ENCODE measurements at regions not wholly inside any gene's neighbourhood (a gene's known extent, or its start where the extent isn't known, plus 50 kb on each side); places are given as distances from the start of the nearest gene placed in this dataset.

DNA sequence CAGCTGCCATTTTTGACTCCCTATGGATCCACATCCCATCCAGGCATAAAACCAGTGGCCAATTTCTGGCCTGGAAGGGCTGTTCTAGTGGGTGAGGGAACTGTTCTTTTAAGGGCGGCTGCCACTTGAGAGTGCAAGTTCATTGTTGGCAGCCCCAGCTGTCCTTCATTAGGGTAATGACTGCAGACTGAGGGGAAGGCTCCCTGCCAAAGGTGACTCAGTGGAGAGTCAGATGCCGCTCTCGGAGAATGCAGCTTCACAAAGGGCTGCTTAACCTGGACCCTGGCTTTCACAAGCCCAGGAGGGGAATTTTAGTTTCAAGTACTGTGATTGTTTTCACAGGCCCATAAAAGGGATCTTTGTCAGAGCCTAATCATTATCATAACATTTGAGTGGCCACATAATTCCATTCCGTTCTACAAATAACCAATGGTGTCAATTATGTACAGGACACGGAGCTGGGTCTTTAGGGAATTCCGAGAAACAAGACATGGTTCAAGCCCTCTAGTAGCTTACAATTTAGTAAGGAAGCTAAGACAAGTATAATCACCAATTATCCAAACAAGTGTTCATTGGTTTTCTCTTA is 235.7 kb downstream of the CDCA7 start:
- DNase-seq (ENCODE audit: low read depth), result peak; percentile 99

DNA sequence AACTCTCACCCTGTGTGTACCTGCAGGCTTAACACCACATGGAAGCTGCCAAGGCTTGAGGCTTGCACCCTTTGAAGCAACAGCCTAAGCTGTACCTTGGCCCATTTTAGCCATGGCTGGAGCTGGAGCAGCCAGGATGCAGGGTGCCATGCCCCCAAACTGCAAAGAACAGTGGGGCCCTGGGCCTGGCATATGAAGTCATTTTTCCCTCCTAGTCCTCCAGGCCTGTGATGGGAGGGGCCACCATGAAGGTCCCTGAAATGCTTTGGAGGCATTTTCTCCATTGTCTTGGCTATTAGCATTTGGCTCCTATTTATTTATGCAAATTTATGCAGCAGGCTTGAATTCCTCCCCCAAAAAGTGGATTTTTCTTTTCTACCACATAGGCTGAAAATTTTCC is 238.4 kb downstream of the CDCA7 start:
- DNase-seq (ENCODE audit: low read depth), result no peak

DNA sequence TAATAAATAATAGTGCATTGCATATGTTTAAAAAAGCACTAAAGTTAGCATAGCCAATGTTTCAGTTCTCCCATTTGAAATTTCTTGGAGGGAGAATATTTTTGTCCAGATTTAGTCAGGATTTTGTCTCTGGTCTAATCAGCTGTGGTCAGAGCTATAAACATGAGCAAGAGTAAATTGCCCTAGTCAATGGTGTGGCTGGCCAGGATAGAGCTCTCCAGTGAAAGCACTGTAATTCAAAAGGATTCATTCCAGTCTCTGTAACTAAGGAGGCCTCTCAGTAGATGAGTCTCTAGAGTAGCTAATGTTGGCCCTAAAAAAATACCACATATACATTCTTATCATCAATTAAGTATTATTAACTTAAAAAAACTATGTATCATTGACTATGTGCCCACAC is 241.6 kb downstream of the CDCA7 start:
- DNase-seq (ENCODE audit: low read depth), result peak; percentile 31

DNA sequence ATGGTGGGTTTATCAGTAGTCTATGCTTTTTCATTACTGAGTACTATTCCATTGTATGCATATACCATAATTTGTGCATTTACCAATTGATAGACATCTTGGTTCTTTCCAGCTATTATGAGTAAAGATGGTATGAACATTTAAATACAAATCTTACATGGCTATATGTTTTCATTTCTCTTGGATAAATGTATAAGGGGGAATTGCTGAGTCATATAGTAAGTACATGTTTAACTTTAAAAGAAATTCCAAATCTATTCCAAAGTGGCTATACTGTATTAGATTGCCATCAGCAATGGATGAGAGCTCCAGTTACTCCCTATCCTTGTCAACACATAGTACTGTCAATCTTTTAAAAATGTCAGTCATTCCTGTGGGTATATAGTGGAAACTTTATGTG is 243.9 kb downstream of the CDCA7 start:
- no peak for DNase-seq (ENCODE audit: low read depth)

DNA sequence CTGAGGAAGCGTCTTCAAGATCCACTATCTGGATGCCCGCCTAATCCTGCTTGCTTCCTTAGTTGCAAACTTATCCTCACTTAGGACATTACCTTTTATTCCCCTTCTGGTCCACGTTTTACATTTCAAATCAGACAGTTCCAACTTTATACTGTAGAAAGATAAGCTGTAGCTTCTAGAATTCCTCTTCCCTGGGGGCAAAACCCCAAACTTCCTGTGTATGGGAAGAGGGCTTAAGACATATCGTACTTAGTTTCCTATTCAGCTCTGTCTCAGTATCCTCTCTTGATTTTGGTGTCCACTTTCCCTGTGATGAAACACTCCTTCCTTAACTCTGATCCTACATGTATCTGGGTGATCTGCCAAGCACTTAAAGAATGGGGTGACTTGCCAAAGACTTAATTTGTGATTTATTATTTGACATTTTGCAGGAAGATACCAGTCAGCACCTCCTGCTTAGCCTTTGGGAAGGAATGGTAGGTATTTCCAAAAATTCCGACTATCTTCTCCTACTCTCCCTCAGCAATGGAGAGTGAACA is 245.2 kb downstream of the CDCA7 start:
- DNase-seq (ENCODE audit: low read depth), result peak; percentile 50

DNA sequence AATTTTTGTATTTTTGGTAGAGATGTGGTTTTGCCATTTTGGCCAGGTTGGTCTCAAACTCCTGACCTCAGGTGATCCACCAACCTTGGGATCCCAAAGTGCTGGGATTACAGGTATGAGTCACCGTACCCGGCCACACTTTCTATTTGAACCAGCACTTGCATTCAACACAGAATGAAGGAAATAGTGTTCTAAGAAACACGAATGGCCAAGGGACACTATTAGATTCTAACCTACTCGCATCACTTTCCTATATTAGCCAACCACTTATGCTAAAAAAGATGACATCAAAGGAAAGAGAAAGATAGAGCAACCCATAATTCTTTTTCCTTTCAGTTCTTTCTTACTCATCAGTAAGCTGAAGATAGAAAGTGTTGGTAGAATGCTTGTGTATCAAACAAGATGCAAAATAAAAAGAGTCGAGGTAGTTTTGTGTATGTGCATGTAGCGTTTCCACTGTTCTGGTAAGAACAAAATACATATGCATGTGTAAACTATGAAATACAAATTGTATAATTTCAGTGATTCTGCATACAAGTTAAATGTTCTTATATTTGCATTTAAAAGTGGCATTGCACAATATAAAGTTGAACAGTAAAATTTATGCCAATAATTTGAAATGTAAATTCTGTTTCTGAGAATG is 247.6 kb downstream of the CDCA7 start:
- DNase-seq (ENCODE audit: low read depth), result no peak

DNA sequence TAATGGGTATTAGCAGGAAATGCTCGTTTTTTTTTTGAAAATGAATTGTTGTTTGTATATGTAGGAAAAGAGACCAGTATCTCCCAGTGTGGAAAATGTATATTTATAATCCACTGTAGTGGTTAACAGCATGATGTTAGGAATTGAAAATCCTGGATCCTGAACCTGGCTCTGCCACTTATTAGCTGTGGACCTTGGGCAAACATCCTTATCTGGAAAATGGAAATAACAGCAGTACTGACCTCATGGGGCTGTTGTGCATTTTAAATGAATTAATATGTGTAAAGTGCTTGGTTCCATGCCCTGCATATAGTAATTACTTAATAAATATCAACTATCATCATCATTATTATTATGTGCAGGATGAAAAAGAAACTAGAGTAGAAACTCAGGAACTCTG is 251.3 kb downstream of the CDCA7 start:
- DNase-seq (ENCODE audit: low read depth), result no peak

DNA sequence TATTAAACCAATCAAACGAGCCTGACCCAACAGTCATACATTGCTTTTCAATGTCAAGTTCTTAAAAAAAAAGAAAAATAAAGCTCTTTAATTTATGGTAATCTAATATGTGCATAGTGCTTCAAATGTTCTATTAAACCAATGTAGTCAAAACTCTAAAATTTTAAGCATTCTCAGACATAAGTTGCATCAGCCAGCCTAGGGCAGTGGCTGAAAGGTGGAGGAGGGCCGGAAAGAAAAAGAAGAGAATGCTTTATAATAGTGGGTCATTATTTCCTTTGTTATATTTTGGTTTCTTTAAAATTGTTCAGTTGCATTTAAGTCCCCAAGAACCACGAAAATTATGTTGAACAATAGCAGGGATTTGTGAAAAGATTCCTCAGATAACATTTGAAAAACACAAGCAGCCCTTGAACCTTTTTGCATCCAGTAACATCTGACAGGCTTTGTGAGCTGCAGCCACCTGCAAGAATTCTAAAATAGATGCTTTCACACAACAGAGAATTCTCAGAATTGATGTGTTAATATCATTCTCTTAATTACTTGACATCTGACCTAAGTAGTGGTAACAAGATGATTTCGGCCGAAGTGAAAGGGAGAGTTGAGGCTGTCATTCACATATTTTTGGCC is 252.1 kb downstream of the CDCA7 start:
- DNase-seq (ENCODE audit: low read depth), result no peak

DNA sequence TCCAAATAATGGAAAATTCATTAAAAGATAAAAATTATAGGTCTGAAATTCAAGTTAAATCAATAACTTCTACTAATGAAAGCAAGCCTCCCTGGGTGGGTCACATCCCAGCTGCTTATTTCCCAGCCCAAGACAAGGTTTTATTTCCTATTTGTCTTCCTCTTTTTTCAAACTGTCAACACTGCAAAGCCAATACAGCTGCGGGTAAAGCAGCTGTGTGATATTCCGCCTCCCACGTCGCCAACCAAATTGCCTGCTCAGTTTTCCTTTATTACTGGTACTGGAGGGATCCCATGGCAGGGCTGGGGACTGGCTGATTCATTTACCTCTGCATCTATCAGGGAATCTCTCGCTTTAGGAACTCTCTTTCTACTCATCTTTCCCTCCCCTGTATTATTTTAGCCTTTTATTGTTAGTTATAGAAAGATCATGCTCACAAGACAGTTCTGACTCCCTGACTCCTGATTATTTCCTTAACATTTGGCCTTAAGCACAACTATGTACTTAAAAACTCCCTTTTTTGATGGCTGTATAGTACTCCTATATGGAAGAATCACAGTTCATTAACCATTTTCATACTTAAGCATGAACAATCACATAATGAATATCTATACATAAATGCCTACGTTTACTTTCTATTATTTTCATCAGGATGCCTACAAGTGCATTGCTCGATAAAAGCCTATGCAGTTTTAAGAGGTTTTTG is 253.1 kb downstream of the CDCA7 start:
- no peak for DNase-seq (ENCODE audit: low read depth)

DNA sequence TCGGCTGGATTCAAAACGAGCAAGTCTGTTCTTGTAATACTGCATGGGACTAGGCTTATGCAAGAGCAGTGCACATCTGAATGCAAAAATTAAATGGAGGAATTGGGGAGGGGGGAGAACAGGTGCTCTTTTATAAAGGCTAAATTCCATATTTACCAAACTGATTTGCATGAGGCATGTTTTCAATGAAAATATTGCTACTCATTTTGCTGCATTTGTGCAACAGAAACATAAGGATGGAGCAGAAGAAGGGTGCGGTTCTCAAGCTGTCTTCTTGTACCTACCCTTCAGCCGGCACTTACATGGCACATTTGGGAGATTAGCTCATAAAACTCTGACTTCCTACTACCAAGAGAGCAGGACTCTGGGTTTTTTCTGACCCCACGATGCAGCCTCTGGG is 256.4 kb downstream of the CDCA7 start:
- DNase-seq (ENCODE audit: low read depth), result no peak

DNA sequence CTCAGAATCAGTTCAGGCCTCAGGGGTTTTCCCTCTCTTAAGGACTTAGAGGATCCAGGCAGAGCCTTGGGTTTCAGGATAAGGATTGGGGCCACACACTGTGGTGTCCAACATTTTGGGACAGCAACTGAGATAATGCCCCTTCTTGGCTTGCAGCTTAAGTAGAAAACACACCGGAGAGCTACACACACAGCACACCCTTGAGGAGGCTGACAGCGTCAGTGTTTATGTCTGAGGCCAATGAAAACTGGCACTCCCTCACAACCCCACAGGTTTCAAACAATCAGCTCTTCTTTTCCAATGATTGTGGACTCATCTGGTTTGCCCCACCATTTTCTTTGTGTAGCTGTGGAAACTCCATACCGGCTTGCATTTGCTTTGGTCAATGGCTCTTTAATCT is 257.7 kb downstream of the CDCA7 start:
- no peak for DNase-seq (ENCODE audit: low read depth)

DNA sequence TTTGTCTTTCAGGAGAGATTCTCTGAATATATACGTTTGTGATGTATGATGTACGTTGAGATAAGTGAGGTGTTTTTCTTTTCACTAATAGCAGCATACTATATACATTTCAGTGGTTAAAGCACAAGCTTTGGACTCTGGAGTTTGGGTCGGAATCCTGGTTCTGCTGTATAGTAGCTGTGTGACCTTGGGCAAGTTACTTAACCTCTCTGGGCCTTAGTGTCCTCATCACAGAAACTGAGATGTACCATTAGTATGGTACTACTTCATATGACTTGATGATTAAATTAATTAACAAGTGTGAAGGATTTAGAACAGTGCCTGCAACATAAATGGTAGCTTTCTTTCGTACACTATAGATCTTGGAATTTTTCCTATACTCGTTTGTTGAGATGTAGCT is 258.7 kb downstream of the CDCA7 start:
- DNase-seq (ENCODE audit: low read depth), result no peak

DNA sequence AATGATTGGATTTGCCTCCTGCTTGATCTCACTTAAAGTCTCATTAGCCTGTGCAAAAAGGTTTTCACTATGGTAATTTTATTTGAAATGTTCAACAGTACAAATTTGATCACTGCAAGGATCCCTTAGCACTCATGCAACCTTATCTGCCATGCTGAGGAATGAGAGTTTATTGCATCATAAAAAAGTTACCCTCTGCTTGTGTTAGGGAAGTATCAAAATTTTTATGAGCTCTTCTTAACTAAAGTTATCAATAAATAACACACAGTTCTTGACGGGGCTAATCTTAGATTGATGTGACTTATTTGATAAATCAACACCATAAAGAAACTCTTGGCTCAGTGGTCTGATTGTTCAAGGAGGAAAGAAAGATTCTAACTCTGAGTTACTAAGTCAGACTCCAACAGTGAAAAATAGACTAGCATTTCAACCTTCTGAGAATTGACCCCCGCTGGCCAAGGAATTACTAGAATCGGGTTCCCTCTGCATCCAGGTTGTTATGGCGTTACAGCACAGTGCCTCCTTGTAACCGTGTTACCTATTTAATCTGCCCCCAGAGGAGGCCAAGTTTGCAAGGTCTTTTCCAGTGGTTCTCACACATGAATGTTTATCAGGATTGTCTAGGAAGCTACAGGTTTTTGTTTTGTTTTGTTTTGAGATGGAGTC is 259.7 kb downstream of the CDCA7 start:
- no peak for DNase-seq (ENCODE audit: low read depth)

DNA sequence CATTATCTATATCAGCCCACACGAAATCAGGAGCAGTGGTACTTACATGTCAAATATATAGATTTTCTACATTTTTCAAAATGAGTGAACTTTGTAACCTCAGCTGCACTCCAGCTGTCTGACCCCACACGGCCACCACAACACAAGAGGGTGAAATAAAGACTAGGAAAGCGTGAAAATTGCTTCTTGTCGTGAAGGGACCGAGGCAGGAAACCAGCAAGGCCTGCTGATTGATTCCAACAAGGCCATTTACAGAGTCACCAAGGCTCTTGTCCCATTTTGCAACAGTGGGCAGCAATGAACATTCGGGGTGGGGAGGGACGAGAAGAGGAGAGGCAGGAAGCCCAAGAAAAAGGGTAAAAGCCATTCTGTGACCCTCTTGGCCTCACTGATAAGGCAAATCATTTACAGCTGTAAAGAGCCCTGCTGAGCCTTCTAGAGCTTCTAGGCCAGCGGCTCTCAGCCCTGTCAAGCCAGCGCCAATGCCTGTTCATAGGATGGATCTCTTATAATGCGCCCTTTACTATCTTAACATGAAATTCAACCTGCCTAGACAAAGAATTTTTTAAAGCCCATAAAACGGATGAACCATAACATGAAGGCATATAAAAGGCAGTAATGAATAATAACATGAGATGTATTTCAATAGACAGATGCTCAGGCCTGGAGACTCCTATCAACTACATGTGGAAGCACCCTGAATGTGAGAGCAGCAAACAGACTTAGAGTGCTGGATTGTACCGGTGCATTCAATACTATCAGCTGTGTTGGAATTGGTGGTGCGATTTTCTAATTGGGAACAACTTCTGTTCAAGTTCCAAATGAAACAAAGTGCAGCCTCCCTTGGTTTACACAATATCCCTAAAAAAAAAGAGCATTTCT is 269.0 kb downstream of the CDCA7 start:
- DNase-seq (ENCODE audit: low read depth), result no peak

DNA sequence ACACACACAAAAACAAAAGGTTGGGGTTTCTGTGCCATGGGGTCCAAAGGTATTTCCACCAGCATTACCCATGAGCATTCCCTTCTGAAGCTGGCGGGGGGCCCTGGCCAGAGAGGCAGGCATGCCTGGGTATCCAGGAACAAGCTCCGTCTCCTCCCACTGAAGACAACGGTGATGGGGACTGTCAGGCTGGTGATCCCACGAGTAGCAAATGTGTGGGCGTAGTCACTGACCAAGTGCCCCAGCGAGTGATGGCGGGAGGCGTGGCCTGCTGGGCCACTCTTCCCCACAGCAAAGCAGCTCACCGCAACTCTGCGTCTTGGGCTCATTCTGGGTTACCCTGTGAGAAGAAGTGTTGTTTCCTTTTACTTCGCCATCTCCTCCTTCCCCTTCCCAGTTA is 270.6 kb downstream of the CDCA7 start:
- DNase-seq (ENCODE audit: low read depth), result no peak

DNA sequence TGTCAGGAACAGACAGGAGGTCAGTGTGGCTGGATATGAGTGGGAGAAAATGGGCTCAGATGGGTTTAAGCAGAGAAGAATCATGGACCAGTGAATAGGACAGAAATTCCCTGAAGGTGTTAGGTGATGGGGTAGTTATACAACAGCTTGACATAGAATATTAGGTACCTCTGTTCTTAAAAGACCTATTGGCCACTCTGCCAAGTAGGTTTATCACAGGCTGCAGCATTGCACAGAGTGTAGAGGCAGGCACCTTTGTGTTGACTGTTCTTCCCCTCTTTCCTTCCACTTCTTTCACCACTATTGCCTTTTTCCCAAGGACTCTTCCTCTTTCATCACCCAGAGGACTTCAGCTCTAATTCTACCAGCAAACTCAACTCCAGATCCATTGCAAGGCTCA is 274.4 kb downstream of the CDCA7 start:
- no peak for DNase-seq (ENCODE audit: low read depth)

DNA sequence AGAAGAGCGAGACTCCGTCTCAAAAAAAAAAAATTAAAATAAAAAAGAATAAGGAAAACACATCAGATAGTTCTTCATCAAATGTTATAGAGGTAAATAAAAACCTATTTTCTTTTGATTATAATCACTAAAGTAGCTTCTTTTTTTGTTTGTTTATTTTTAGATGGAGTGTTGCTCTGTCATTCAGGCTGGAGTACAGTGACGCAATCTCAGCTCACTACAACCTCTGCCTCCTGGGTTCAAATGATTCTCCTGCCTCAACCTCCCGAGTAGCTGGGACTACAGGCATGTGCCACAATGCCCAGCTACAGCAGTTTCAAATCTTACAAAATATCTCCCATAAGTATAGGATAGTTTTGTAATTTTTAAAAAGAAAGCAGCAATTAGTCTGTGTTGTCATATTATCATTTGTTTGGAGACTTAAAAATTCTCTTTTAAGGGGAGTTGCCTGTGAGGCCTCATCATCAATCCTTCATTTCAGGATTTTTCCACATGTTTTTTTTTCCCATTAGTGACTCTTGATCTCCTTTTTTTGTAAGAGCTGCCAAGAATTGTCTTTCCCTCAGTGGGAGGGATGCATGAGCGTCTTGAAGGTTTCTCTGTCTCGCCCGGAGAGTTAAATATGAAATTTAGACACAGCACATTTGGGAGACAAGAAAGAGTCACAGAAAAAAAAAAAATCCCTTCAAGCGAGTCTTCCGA is 275.9 kb downstream of the CDCA7 start:
- no peak for DNase-seq (ENCODE audit: low read depth)

DNA sequence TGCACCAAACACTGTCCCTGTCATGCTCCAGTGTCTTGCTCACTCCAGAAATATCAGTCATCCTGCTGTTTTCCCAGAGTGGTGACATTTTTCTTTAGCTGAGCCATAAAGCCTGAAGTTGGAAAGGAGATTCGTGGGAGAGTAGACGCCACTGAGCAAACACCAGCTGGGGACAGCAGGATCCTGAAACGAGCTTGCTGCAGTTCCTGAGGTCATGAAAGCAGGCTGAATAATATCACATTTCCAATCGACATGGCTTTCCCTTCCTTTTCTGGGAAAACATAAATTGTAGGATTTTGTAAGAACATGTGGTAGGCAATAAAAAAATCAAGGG is 276.4 kb downstream of the CDCA7 start:
- DNase-seq (ENCODE audit: low read depth), result peak; percentile 81

DNA sequence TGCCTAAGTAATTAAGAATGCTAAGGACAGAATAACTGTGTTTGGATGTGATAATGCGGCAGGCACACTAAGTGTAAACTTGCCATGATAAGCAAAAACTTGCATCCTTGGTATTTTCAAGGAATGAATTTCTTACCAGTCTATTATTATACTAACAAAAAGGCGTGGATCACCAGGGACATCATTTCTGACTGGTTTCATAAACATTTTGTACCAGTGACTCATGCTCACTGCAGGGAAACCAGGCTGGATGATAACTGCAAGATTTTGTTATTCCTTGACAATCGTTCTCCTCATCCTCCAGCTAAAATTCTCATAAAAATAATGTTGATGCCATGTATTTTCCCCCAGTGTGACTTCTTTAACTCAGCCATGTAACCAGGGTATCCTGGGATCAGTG is 289.5 kb downstream of the CDCA7 start:
- DNase-seq (ENCODE audit: low read depth), result peak; percentile 78

DNA sequence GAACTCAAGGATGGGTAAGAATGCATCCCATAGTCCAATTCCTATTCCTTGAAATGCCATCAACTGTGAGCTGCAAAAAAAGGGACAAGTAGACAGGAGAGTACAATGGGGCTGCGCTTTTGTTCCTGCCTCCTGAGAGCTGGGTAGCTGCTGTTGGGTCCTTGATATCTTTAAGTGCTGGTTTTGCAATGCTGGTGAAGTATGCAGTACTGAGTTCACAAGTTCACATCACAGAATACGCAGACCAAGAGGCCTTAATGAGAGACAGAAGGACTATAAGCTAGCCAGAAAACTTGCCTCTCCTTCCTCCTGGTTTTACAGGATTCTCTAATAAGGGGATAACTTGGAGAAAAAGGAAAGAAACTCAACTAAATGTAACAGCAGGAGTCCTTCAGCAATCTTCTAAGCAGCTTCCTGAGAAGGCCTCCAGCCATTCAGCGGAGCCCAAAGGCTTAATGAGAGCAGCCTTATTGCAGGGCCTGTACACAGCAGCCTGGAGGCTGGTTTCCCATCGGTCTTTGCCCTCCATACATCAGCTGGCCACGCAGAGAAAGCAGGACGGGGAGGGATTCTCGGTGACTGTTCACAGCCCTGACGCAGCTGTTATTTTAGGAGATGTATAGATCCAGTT is 293.1 kb downstream of the CDCA7 start:
- DNase-seq (ENCODE audit: low read depth), result peak; percentile 70
